Lower leg skin (tissue), 3 donors: ENCODE measurements at regions not wholly inside any gene's neighbourhood (a gene's known extent, or its start where the extent isn't known, plus 50 kb on each side); places are given as distances from the start of the nearest gene placed in this dataset.

Experiments used
- CTCF ChIP-seq, 3 donors: fragments of 450-650 bp; IDR thresholded peaks; one replicate each; pipeline ENCODE4 v1.5.1; 2016; ENCODE audit warnings: antibody characterized with exemption in 3 of 3, mild to moderate bottlenecking in 3 of 3, moderate library complexity in 2 of 3
- POLR2A ChIP-seq, 2 donors: fragments of 450-650 bp; IDR thresholded peaks; one replicate each; pipeline ENCODE4 v1.6.1; 2016 to 2017; ENCODE audit warnings: antibody characterized with exemption in 2 of 2, mild to moderate bottlenecking in 1 of 2, moderate library complexity in 1 of 2

DNA sequence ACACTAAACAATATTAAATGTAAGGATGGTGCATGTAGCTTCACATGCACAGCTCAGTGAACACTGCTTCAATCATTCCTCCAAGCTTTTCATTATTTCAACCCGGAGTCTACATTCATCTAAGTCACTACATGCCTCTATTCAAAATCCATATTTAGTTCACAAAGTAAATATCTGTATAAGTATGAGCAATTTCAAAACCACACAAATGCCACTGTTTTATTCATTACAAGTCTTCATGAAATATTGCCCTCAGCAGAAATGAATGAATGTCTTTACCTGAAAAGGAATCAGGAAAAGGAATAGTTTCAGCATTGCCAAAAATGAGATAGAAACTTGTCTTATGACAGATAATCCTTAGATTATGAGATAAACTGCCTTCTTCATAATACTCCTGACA lies 149.4 kb downstream of the SLC38A4 start:
- no peak for TF ChIP-seq CTCF (IDR thresholded peaks at IDR 0.05)
- no peak for TF ChIP-seq POLR2A (IDR thresholded peaks at IDR 0.05)
